ENCODE measurements at regions not wholly inside any gene's neighbourhood (a gene's known extent, or its start where the extent isn't known, plus 50 kb on each side); places are given as distances from the start of the nearest gene placed in this dataset.

DNA sequence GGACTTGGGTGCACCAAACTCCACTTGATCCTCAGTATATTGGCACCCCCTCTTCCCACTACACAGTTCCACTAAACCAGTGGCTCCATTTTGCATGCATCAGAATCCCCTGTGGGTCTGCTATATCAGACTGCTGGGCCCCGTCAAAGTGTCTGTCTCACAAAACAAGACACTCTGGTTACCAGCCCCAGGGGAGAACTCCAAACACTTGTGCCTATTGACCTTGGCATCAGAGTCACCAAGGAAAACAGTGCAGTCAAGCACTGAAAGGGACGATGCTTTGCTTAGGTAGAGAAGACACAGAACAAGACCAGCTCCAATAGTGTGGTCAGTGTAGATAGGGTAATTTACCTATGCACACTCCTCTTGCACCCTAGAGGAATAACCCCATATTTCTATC lies 205.8 kb upstream of the RAI14 start:
- no peak for TF ChIP-seq CTCF (conservative IDR thresholded peaks at IDR 0.05; ENCODE audit: low read depth in 2 of 2)
- TF ChIP-seq CREB1 (CRISPR knock-in tag; IDR thresholded peaks at IDR 0.05; ENCODE audit: low read depth) = no peak
- TF ChIP-seq POLR2AphosphoS5 (IDR thresholded peaks at IDR 0.05; ENCODE audit: low read depth) = no peak
- TF ChIP-seq ETS1 (IDR thresholded peaks at IDR 0.05) = no peak
- TF ChIP-seq, protein P1, sequence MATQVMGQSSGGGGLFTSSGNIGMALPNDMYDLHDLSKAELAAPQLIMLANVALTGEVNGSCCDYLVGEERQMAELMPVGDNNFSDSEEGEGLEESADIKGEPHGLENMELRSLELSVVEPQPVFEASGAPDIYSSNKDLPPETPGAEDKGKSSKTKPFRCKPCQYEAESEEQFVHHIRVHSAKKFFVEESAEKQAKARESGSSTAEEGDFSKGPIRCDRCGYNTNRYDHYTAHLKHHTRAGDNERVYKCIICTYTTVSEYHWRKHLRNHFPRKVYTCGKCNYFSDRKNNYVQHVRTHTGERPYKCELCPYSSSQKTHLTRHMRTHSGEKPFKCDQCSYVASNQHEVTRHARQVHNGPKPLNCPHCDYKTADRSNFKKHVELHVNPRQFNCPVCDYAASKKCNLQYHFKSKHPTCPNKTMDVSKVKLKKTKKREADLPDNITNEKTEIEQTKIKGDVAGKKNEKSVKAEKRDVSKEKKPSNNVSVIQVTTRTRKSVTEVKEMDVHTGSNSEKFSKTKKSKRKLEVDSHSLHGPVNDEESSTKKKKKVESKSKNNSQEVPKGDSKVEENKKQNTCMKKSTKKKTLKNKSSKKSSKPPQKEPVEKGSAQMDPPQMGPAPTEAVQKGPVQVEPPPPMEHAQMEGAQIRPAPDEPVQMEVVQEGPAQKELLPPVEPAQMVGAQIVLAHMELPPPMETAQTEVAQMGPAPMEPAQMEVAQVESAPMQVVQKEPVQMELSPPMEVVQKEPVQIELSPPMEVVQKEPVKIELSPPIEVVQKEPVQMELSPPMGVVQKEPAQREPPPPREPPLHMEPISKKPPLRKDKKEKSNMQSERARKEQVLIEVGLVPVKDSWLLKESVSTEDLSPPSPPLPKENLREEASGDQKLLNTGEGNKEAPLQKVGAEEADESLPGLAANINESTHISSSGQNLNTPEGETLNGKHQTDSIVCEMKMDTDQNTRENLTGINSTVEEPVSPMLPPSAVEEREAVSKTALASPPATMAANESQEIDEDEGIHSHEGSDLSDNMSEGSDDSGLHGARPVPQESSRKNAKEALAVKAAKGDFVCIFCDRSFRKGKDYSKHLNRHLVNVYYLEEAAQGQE (IDR thresholded peaks at IDR 0.05; ENCODE audit: unreplicated experiment) = no peak
- TF ChIP-seq EZH2phosphoT487 (IDR thresholded peaks at IDR 0.05; ENCODE audit: unreplicated experiment) = no peak
- TF ChIP-seq EZH2 (IDR thresholded peaks at IDR 0.05; ENCODE audit: low read depth, unreplicated experiment) = no peak
- no peak for TF ChIP-seq ZNF114 (CRISPR knock-in tag; IDR thresholded peaks at IDR 0.05)
- TF ChIP-seq JUNB (IDR thresholded peaks at IDR 0.05; ENCODE audit: unreplicated experiment) = no peak
- no peak for TF ChIP-seq ZNF331 (CRISPR knock-in tag; IDR thresholded peaks at IDR 0.05; ENCODE audit: low read depth)
- no peak for TF ChIP-seq STAT1 (IDR thresholded peaks at IDR 0.05; ENCODE audit: unreplicated experiment)
- TF ChIP-seq NANOG (IDR thresholded peaks at IDR 0.05; ENCODE audit: borderline replicate concordance) = no peak

Data from GM23338 (cell line).